Brain microvascular endothelial cell (primary cell): ENCODE measurements at regions not wholly inside any gene's neighbourhood (a gene's known extent, or its start where the extent isn't known, plus 50 kb on each side); places are given as distances from the start of the nearest gene placed in this dataset.

ENCODE experiments used
- DNase-seq: peaks from one replicate; pipeline ENCODE4 v3.0.0-alpha.2; 2020
- H3K27ac ChIP-seq: fragments of 250-450 bp; sonication (Bioruptor Pico); 2 replicates; pipeline ENCODE4 v1.5.1; 2020; ENCODE audit warnings: mild to moderate bottlenecking, moderate library complexity
- H3K27me3 ChIP-seq: fragments of 250-450 bp; sonication (Bioruptor Pico); replicated peaks from 2 replicates; pipeline ENCODE4 v1.5.1; 2020; ENCODE audit warnings: mild to moderate bottlenecking
- H3K36me3 ChIP-seq: fragments of 250-450 bp; sonication (Bioruptor Pico); replicated peaks from 2 replicates; pipeline ENCODE4 v1.5.1; 2020; ENCODE audit warnings: mild to moderate bottlenecking
- H3K4me3 ChIP-seq: 2 replicates; pipeline ENCODE4 v1.5.1; 2011; ENCODE audit warnings: low read depth, mild to moderate bottlenecking, control low read depth, low read length, moderate library complexity
- in situ Hi-C: cut with HindIII; loops from 2 replicates; pipeline ENCODE4 v1.10.0; 2017; ENCODE audit warnings: low sequenced_read_pairs, low pct_ligation_motif_present
- TF ChIP-seq, protein P1 (sequence below): IDR thresholded peaks from 2 replicates; pipeline ENCODE4 v1.5.1; 2011; ENCODE audit warnings: low read depth, mild to moderate bottlenecking, moderate library complexity, low read length, control low read depth, inconsistent platforms; ENCODE audit errors: missing control alignments

GRCh38 chr2:12333293-12333692 lies 383.4 kb upstream of the TRIB2 start:
- H3K4me3 ChIP-seq = no peak overlapping the region
- no peaks in the 10 kb centered on the region for H3K36me3 ChIP-seq
- no peak overlapping the region for H3K27ac ChIP-seq
- in situ Hi-C loops = no loop called here
- TF ChIP-seq, protein P1, sequence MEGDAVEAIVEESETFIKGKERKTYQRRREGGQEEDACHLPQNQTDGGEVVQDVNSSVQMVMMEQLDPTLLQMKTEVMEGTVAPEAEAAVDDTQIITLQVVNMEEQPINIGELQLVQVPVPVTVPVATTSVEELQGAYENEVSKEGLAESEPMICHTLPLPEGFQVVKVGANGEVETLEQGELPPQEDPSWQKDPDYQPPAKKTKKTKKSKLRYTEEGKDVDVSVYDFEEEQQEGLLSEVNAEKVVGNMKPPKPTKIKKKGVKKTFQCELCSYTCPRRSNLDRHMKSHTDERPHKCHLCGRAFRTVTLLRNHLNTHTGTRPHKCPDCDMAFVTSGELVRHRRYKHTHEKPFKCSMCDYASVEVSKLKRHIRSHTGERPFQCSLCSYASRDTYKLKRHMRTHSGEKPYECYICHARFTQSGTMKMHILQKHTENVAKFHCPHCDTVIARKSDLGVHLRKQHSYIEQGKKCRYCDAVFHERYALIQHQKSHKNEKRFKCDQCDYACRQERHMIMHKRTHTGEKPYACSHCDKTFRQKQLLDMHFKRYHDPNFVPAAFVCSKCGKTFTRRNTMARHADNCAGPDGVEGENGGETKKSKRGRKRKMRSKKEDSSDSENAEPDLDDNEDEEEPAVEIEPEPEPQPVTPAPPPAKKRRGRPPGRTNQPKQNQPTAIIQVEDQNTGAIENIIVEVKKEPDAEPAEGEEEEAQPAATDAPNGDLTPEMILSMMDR = no peak
- no peak for DNase-seq
- no peaks in the 10 kb centered on the region for H3K27me3 ChIP-seq

- no peaks in the 10 kb centered on the region for H3K27me3 ChIP-seq
- no peak for DNase-seq
These were observed 382.2 kb upstream of the TRIB2 start for GRCh38 chr2:12334412-12334966.

GRCh38 chr2:12335131-12335530 lies 381.6 kb upstream of the TRIB2 start:
- Histone ChIP-seq H3K27me3 (no peaks in the 10 kb centered on the region), H3K36me3 (no peaks in the 10 kb centered on the region), H3K27ac (no peak overlapping the region), H3K4me3 (no peak overlapping the region)
- TF ChIP-seq, protein P1 = no peak
- in situ Hi-C loops = no loop called here
- DNase-seq = no peak

More at GRCh38 chr2:12334412-12334966, 382.2 kb upstream of the TRIB2 start:
- Histone ChIP-seq H3K36me3 (no peaks in the 10 kb centered on the region), H3K4me3 (no peak overlapping the region), H3K27ac (no peak overlapping the region)
- TF ChIP-seq, protein P1 = no peak
- in situ Hi-C loops = no loop called here

- TF ChIP-seq, protein P1 = no peak
- in situ Hi-C loops = no loop called here
These were observed 380.7 kb upstream of the TRIB2 start for GRCh38 chr2:12335995-12336394.

DNA sequence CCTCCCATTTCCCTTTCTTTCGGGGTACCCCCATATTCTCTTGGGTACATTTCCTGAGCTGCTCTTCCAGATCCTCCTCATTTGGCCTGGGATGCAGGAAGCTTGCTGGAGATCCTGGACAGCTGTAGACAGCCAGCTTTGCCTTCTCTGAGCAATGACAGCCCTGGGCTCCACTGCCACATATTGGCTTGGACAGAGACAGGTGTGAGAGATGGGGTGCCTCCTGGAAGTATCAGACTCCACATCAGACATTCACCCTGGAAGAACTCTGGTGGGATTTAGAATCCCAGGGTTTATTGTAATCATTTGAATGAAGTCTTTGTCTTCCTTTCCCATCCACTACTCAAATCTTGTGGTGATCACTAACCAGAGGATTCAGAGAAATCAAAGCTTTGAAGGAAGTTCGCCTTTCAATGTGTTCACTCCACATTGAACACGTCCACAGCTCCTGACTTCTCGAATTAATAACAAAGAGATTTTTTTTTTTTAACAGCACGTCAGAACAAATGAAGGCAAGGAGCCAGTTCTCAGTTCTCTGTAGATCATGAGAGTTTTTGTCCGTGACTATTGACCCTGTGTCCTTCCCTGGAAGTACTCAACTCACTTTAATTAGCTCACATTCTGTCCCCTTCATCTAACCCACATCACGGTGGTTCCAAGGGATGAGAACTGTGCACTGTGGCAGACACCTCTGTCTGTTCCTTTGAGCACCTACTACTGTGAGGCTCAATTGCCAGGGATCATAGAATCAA lies 377.6 kb upstream of the TRIB2 start:
- in situ Hi-C loops = no loop called here
- DNase-seq = no peak
- Histone ChIP-seq H3K36me3 (no peaks in the 10 kb centered on the region), H3K27ac (no peak overlapping the region), H3K4me3 (no peak overlapping the region), H3K27me3 (no peaks in the 10 kb centered on the region)
- TF ChIP-seq, protein P1 = no peak

More at GRCh38 chr2:12335995-12336394, 380.7 kb upstream of the TRIB2 start:
- no peaks in the 10 kb centered on the region for H3K27me3 ChIP-seq
- H3K36me3 ChIP-seq = no peaks in the 10 kb centered on the region
- no peak overlapping the region for H3K4me3 ChIP-seq
- DNase-seq = no peak
- H3K27ac ChIP-seq = no peak overlapping the region
